Kidney tubule cell (primary cell): ENCODE measurements at regions not wholly inside any gene's neighbourhood (a gene's known extent, or its start where the extent isn't known, plus 50 kb on each side); places are given as distances from the start of the nearest gene placed in this dataset.
A peak's percentile ranks its signal among the peaks of the same experiment; 100 is the strongest.

Experiments used
- DNase-seq: peaks from one replicate; pipeline ENCODE4 v3.0.0-alpha.2; 2018; ENCODE audit warnings: low spot score

DNA sequence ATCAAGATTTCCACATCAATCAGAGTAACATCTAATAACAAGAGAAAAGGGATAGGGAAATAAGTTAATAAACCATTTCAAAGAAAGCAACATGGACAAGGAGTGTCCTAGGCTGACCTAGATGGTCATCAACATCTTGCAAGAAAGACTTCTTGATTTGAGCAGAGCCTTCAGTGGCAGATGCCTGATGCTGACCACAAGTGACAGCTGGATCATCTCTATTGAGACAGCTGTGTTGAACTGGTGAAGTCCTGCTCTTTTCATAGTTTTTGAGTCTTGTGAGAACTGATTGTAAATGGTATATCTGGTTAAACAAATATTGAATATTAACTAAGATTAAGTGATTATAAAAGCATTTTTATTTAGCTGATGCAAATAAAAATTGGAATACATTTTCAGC, 1083.6 kb upstream of the LRFN5 start:
- no peak for DNase-seq

DNA sequence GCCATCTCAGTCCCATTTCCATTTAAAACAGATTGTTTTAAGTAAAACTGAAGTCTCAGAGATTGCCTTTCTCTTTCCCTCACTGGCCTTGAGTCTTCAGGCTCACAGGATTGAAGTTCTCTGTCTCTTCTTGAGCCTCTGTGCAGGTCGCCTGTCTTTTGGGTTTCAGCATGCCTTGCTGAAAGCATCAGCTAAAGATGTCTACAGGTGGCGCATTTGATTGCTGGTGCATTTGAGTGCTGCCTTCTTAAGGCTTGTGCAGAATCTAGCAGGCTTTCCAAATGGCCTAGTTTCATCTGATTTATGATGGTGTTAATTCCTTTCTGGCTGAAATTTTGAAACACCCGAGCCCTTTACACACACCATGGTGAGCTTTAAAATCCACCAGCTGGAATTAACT, 1062.2 kb upstream of the FBXO33 start:
- DNase-seq, result no peak

DNA sequence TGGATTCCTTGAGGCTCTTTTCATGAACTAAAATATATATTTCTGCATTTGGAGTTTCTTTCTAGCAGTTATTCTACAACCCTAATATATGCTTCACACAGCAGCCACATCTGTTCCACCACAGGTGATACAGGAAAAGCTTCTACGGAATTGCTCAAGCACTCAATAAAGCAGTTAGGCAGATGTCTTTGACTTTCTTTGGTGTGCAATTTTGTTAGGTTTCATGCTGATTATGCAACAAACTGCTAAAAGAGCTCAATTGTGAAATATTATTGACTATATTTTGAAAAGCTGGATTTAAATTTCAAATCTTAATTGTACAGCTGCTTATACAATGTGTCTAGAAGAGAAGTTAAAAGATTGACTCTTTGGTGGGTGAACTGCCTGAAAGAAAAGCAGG, 1055.6 kb upstream of the FBXO33 start:
- no peak for DNase-seq

DNA sequence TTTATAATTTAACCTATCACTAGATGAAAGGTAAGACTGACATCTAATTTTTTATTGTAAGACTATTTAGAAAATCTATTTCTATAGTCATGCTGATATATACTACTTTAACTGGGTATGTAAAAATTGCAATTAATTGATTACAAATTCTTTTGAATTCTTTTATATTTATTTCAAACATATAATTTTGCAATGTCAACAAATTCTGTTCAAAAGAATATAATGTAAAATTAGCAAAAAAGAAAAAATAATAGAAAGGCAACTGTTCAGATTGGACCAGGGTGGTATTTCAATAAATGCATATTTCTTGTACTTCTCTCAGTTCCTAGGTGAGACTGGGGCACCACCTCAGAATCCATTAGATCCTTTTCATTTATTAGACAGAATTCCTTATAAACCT, 1053.5 kb upstream of the FBXO33 start:
- no peak for DNase-seq

DNA sequence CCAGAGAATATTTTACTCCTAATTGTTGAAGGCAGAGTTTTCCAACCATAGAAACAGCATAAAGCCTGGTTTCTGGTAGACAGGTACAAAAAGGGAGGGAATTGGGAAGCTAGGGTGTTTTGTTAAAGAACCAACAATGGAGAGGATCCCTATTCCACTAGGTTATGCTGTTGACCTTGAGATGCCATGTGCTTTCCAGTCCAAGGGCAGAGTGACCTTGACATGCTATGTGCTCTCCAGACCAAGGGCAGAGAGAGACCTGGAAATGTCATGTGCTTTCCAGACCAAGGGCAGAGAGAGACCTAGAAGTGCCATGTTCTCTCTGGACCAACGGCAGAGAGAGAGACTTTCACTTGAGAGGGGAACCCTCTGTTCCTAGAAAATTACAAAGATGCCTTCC, 1043.8 kb upstream of the FBXO33 start:
- DNase-seq, result no peak

DNA sequence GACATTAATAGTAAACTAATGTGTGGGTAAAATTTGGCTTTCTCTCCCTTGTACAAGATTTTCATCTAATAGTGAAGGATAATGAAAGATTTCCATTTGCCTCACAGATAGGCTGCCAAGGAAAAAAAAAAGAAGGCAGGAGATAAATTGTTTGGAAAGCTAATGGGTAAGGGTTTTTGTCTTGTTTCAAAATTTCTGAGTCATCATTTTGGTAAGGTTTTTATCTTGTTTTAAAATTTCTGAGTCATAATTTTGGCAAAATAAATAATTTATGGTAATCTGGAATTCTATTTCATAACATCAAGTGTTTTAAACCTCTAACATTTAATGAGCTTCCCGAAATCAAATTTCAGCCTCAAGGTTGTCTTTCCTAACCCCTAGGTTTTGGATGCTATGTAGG, 1035.7 kb upstream of the FBXO33 start:
- DNase-seq, result no peak

DNA sequence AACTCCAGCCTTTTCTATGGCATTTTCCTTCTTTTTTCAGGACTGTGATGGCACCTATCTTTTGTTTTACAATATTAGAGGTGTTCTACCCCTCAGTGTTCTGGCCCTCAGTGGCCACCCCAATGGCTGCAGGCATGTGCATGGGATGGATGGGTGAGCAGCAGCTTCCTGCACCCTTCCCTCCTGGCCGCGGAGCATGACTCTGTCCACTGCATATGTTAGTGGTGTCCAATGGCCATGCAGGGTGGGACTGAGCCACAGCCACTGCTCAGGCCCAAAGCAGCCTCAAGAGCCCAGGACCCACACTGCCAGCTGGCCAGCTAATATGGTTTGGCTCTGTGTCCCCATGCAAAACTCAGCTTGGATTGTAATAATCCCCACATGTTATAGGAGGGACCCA, 1032.3 kb upstream of the FBXO33 start:
- no peak for DNase-seq

DNA sequence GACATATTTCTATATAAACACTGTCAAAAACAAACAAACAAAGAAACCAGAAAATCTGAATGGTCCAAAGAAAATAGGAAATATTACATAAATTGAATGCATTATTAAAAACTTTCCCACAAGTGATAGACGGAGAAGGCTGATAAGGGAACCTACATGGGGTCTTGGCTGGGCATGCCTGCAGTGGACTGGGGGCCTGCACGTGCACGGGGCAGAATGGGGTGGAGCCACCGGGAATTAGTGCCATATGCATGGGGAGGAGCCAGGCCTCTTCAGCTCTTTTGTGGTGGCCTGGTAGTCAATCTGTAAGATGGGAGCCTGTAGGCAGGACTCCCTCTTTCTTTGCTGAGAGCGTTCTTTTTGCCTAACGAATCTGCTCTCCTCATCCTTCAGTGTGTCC, 1031.7 kb upstream of the FBXO33 start:
- no peak for DNase-seq

DNA sequence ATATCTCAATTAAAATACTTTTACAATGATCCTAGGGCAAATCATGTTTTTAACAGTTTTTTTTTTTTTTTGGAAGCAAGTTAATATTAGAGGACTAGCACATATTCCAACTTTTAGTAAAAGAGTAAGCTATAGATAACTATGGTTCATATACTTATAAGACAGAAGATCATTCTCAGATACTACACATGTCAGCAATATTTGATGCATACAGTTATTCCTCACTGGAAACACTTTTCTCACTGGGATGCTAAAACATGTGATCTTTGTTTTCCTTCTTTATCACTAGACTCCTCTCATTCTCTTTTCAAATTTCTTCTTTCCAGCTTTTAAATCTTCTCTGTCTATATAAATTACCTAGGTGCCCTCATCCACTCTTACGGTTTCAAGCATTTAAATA, 1020.4 kb upstream of the FBXO33 start:
- DNase-seq, result no peak

DNA sequence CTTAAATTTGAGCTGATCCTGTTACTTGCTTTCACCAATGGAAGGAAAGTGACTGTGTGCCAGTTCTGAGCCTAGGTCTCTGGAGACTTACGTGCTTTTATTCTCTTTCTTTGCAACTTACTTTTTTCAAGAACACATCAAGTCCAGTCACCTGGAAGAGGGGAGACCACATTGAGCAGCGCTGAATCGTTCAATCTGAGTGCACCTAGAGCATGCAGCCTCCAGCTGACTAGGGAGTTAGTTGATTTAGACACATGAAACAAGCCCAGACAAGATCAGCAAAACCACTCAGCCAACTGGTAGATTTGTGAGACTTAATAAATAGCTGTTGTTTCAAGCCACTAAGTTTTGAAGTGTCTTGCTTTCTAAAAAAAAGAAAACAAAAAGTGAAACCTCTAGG, 1014.8 kb upstream of the FBXO33 start:
- peak; percentile 44 for DNase-seq

DNA sequence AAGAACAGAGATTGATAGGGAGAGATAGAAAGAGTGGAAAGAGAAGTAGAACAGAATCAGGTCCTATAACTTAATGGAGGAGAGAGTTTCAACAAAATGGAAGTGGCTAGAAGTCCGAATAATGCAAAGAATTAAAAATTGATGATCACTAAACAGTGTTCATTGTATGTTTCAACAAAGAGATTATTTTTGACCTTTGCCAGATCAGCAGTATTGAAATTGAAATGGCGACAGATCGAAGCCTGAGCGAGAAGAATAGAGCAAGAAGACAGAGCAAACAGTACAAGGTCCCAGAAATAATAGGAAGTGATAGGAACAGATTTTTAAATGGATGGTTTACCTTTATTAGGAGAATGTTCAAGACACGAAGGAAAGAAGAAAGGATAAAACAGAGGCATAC, 1012.8 kb upstream of the FBXO33 start:
- no peak for DNase-seq

DNA sequence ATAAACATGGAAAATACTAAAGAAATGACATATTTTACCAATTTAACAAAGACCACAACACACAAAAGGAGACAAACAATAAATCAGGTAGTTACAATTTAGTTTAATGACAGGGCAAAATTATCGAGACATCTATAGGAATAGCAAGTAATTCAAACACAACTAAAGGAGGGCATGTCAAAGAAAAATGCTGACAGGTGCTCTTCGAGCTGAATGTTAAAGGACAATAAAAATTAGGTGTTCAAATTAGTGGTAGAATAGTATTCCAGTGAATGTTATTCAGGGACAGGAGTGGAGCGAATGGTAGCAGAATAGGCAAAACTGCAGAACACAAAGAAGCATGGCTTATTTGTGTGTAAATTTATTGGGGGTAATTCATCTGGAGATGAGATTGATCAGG, 1004.3 kb upstream of the FBXO33 start:
- DNase-seq, result no peak

DNA sequence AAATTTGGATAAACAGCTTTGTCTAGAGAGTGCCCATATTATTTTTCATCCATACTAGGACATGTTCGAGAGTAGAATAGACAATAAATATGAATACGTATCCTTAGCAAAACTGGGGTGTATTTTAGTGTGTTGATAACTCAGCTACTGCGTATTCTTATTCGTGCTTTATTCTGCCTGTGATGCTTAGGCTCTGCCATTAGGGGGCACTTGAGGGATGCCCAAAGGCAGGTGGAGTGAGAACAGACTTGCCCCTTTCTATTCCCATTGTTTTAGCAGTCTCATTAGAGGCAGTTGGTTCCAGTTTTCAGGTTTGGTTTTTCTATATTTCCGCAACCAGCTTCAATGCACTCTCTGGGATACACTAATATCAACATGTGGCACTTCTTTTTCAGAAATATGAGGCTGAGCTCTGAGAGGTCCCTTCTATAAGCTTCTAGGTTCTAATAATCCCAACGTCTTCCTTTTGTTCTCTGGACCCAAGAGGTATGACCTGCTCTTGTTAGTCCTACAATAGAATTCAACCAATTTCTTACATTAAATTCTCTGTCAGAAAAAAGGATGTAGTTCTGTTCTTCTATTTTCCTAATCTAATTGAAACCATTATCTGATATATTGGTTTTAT, 985.7 kb upstream of the FBXO33 start:
- peak; percentile 54 for DNase-seq

DNA sequence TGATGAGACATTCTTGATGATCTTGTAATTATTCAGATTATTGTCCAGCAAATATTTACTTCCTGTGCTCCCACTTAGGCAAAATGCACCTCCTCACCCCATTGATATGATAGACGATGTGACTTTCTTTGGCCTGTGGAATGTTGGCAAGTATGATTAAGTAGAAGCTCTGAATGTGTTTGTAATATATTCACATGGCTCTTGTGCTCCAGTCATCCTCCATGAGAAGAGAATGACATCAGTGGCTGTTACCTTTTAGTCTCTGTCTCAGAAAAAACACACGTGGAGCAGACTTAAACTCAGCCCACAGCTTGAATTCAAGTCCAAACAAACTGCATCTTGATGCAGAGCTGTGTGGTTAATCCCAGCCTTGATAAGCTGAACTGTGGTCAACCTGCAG, 984.3 kb upstream of the FBXO33 start:
- peak; percentile 47 for DNase-seq

DNA sequence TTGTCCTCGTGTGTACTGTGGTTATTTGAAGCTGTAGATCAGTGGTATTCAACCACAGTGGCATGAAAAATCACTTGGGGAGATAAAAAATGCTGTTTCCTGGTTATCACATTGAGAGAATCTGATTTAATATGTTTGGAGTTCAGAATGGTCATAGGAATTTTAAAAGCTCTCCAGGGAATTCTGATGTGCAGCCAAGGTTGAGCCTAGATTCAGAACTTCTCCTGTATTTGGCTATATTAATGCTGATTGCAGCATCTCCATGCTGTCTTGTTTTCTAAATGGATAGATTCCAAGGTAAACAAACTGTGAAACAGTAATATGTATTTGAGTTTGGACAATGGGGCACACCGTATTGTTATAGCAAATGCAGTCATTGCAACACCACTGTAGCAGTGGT, 982.2 kb upstream of the FBXO33 start:
- DNase-seq, result no peak

DNA sequence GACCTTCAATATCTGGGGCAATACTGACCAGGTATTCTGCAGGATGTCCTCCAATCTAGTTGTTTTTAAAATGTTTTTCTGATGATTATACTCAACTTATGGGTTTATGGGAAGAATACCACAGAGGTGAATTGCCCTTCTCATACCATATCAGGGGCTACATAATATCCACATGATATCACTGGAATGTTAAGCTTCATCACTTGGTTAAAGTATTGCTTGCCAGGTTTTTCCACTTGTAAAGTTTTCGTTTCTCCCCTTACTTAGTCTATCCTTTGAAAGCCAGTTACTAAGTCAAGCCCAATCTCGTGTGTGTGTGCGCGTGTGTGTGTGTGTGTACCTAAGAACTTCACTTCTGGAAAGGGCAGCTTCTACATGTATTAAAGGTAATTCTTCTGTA, 980.9 kb upstream of the FBXO33 start:
- peak; percentile 82 for DNase-seq

DNA sequence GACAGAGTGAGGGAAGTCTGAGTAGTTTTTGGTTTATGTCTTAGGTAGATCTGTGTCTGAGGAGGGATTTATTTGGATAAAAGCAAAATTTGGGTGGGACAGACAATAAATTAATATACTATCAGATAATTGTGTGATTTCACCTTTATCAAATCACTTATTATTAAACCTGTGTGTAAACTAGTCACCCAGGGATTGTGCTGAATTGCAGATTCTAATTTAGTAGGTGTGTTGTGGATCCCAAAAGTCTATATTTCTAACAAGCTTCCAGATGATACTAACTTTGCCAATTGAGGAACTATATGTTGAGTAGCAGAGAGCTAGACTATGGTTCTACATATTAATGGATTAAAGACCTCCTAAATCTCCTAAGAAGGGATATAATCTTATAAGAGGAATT, 978.5 kb upstream of the FBXO33 start:
- no peak for DNase-seq

DNA sequence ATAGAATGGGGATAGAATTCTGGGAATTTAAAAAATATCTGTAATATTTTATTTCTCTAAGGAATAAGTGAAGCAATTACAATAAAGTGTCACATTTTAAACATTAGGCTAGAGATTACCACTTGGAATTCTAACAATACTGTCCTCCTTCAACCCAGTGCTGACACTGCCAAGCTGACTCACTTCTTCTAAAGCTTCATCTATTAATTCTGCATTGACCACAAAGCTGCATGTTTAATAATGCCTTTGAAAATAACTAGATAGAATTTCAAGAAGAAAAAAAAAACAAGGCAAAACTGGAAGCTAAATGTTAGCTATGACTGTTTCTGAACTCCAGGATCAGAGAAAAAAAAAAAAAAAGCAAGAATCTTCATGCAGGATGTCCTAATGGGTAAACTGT, 970.7 kb upstream of the FBXO33 start:
- peak; percentile 46 for DNase-seq

DNA sequence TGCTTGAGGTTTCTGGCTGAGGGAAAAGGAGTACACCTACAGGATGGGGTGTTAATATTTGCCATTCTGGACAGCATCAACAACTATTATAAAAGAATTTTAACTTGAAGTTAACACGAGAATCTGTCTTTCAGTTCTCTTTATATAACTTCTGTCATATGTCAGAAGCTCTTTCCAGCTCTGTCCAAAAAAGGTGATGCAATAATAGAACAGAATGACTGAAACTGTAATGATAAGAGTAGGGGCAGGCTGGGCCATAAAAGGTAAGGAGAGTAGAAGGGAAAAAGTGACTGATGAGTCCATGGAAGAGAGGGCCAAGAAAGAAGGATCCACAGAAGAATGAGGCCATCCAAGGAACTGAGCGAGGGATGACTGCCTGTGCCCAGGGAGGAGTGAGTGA, 966.7 kb upstream of the FBXO33 start:
- DNase-seq, result no peak

DNA sequence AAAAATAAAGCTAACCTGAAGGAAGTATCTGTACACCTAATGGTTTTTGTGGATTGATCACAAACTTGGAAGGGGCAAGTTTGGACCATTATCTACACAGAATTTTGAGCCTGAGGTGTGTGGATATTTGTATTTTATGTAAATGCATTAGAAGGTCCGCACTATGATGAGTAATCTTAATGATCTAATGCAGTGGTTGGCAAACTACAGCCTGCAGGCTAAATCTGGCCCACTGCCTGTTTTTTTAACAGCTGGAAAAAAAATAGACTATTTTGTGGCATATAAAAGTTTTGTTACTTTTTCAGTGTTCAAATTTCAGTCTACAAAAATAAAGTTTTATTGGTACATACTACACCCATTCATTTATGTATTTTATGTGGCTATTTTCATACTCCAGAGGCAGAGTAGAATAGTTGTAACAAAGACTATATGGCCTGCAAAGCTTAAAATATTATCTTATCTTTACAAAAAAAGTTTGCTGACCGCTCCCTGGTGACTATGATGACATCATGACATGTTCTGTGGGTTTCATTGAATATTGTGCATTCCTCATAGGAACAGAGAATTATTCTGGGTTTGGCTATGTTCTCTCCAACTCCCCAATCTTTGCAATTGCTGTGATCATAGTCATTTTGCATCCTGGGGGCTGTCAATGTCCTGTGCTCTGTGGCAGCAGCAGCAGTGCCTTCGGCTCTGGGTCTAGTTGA, 962.6 kb upstream of the FBXO33 start:
- peak; percentile 40 for DNase-seq

DNA sequence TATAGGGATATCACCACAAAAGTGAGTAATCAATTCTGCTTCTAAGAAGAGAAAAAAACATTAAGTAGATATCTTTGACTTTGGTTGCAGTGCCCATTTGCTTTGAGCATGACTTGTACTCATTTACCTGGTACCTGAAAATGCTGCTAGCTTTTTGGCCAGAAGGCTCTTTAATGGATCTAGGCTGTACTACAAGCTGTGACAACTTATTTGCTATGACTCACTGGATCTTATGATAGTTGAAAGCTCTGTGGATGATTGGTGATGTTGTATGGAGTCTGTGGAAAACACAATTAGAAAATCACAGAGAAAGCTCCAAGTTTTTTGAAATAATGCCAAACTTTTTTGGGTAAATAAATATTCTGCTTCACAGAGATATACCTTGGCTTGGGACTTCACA, 960.9 kb upstream of the FBXO33 start:
- peak; percentile 58 for DNase-seq

DNA sequence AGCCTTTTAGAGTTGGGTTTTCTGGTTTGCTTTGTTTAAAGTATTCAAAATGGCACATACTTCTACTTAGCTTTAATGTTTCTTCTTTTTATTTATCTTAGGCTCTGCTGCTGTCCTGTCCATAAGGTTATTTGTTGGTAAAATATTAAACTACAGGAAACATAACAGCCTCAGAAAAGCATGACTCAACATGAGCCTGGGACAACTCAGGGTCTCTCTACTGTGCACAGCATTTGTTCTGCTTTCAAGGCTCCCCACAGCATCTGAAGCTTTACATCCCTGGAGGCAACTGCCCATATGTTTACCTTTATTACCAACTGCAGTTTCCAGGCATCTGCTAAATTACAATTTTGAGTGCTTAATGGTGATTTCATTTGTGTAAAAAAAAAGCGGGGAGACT, 954.2 kb upstream of the FBXO33 start:
- peak; percentile 34 for DNase-seq

DNA sequence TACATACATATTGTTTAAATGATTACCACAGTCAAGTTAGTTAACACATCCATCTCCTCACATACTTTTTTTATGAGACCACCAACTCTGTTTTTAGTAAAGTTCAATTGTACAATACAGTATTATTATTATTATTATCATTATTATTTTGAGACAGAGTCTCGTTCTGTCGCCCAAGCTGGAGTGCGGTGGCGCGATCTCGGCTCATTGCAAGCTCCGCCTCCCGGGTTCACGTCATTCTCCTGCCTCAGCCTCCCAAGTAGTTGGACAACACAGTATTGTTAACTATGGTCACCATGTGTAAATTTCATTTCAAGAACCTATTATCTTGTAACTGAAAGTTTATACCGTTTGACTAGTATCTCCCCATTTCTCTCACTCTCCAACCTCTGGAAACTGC, 942.0 kb upstream of the FBXO33 start:
- no peak for DNase-seq

DNA sequence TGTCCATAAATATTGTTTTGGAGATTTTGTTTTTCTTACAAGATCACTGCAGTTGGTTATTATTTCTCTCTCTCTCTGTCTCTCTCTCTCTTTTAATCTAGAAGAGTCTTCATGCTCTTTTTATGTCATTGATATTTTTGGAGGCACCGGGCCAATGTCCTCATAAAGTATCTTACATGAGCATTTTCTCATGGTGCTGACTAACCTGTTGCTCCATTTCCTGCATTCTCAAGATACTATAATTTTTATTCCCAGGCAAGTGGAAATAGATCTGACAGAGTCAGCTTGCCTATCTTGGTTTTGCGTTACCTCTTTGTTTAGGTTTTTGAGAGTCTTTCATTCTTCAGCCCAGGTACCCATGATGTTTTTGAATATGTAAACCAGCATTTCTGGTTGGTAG, 938.8 kb upstream of the FBXO33 start:
- DNase-seq, result peak; percentile 12
